HEK293 (cell line): ENCODE measurements at regions not wholly inside any gene's neighbourhood (a gene's known extent, or its start where the extent isn't known, plus 50 kb on each side); places are given as distances from the start of the nearest gene placed in this dataset.

ENCODE experiments used
- BCL6B ChIP-seq: fragments of 450-650 bp; formaldehyde crosslinking; IDR thresholded peaks from 2 replicates; pipeline ENCODE4 v1.5.1; 2017; ENCODE audit warnings: missing biosample characterization, missing genetic modification characterization
- EGR2 ChIP-seq: fragments of 450-650 bp; formaldehyde crosslinking; IDR thresholded peaks from 2 replicates; pipeline ENCODE4 v1.5.1; 2016; ENCODE audit warnings: low read depth, missing biosample characterization, missing genetic modification characterization
- ELK4 ChIP-seq: IDR thresholded peaks from 2 replicates; pipeline ENCODE4 v1.6.1; 2011; ENCODE audit warnings: mild to moderate bottlenecking, low read depth, low read length, borderline replicate concordance
- GLI2 ChIP-seq: fragments of 450-650 bp; formaldehyde crosslinking; IDR thresholded peaks from 2 replicates; pipeline ENCODE4; 2017; ENCODE audit warnings: missing biosample characterization, missing genetic modification characterization, low read depth, borderline replicate concordance
- GLI4 ChIP-seq: fragments of 450-650 bp; formaldehyde crosslinking; IDR thresholded peaks from 2 replicates; pipeline ENCODE4 v1.5.1; 2016; ENCODE audit warnings: missing biosample characterization, missing genetic modification characterization
- MZF1 ChIP-seq: fragments of 450-650 bp; formaldehyde crosslinking; IDR thresholded peaks from 2 replicates; pipeline ENCODE4 v1.5.1; 2017; ENCODE audit warnings: missing biosample characterization, missing genetic modification characterization, borderline replicate concordance
- OVOL3 ChIP-seq: fragments of 450-650 bp; formaldehyde crosslinking; IDR thresholded peaks from 2 replicates; pipeline ENCODE4 v1.5.1; 2016; ENCODE audit warnings: missing biosample characterization, missing genetic modification characterization
- REST ChIP-seq: fragments of 450-650 bp; formaldehyde crosslinking; IDR thresholded peaks from 2 replicates; pipeline ENCODE4 v1.5.1; 2016; ENCODE audit warnings: missing biosample characterization, missing genetic modification characterization
- WT1 ChIP-seq: fragments of 450-650 bp; formaldehyde crosslinking; IDR thresholded peaks from 2 replicates; pipeline ENCODE4 v1.5.1; 2016; ENCODE audit warnings: missing biosample characterization, missing genetic modification characterization
- ZBTB17 ChIP-seq: fragments of 450-650 bp; formaldehyde crosslinking; IDR thresholded peaks from 2 replicates; pipeline ENCODE4 v1.5.1; 2016; ENCODE audit warnings: missing biosample characterization, missing genetic modification characterization
- ZBTB26 ChIP-seq: fragments of 450-650 bp; formaldehyde crosslinking; optimal IDR thresholded peaks from 2 replicates; pipeline ENCODE3; 2016; ENCODE audit warnings: missing biosample characterization, mild to moderate bottlenecking, missing genetic modification characterization
- ZNF214 ChIP-seq: fragments of 450-650 bp; formaldehyde crosslinking; IDR thresholded peaks from 2 replicates; pipeline ENCODE4 v1.5.1; 2017; ENCODE audit warnings: missing biosample characterization, mild to moderate bottlenecking, missing genetic modification characterization, borderline replicate concordance
- ZNF280C ChIP-seq: fragments of 450-650 bp; formaldehyde crosslinking; IDR thresholded peaks from 2 replicates; pipeline ENCODE4 v1.5.1; 2016; ENCODE audit warnings: missing biosample characterization, missing genetic modification characterization
- ZNF280D ChIP-seq: fragments of 450-650 bp; formaldehyde crosslinking; IDR thresholded peaks from 2 replicates; pipeline ENCODE4 v1.5.1; 2016; ENCODE audit warnings: missing biosample characterization, missing genetic modification characterization
- ZNF426 ChIP-seq: fragments of 450-650 bp; formaldehyde crosslinking; IDR thresholded peaks from 2 replicates; pipeline ENCODE4 v1.5.1; 2017; ENCODE audit warnings: missing biosample characterization, missing genetic modification characterization, mild to moderate bottlenecking, inconsistent platforms, moderate library complexity
- ZNF488 ChIP-seq: fragments of 450-650 bp; formaldehyde crosslinking; IDR thresholded peaks from 2 replicates; pipeline ENCODE4 v1.5.1; 2016; ENCODE audit warnings: missing biosample characterization, missing genetic modification characterization
- ZNF555 ChIP-seq: fragments of 450-650 bp; formaldehyde crosslinking; conservative IDR thresholded peaks from 2 replicates; pipeline ENCODE4 v1.5.1; 2017; ENCODE audit warnings: missing biosample characterization, mild to moderate bottlenecking, missing genetic modification characterization, inconsistent platforms
- ZNF692 ChIP-seq: fragments of 450-650 bp; formaldehyde crosslinking; IDR thresholded peaks from 2 replicates; pipeline ENCODE4 v1.5.1; 2016; ENCODE audit warnings: missing biosample characterization, missing genetic modification characterization
- ZNF777 ChIP-seq: fragments of 450-650 bp; formaldehyde crosslinking; IDR thresholded peaks from 2 replicates; pipeline ENCODE4 v1.5.1; 2017; ENCODE audit warnings: missing biosample characterization, missing genetic modification characterization, borderline replicate concordance
- ZNF792 ChIP-seq: fragments of 450-650 bp; formaldehyde crosslinking; IDR thresholded peaks from 2 replicates; pipeline ENCODE4 v1.5.1; 2016; ENCODE audit warnings: missing biosample characterization, missing genetic modification characterization
- ZNF830 ChIP-seq: fragments of 450-650 bp; IDR thresholded peaks from 2 replicates; pipeline ENCODE4 v1.5.0; 2018; ENCODE audit warnings: missing biosample characterization, missing genetic modification characterization, low read depth, mild to moderate bottlenecking, moderate library complexity
- ZSCAN16 ChIP-seq: fragments of 450-650 bp; formaldehyde crosslinking; IDR thresholded peaks from 2 replicates; pipeline ENCODE4 v1.5.1; 2016; ENCODE audit warnings: missing biosample characterization, missing genetic modification characterization
- ZSCAN23 ChIP-seq: fragments of 450-650 bp; formaldehyde crosslinking; IDR thresholded peaks from 2 replicates; pipeline ENCODE4 v1.5.1; 2016; ENCODE audit warnings: missing biosample characterization, missing genetic modification characterization

GRCh38 chr16:85227084-85227945 lies 115.0 kb upstream of the CIBAR2 start (continued):
- TF ChIP-seq ZNF214 (tag by site-specific recombination): no peak
- TF ChIP-seq GLI4 (tag by site-specific recombination): no peak
- TF ChIP-seq GLI2: no peak
- TF ChIP-seq ZSCAN16 (tag by site-specific recombination): peak; percentile 99
- TF ChIP-seq ZNF555 (tag by site-specific recombination): no peak
- TF ChIP-seq BCL6B (tag by site-specific recombination): no peak
- no peak for TF ChIP-seq ZNF426 (tag by site-specific recombination)
- no peak for TF ChIP-seq ZSCAN23 (tag by site-specific recombination)
- TF ChIP-seq ZNF830 (tag by site-specific recombination): no peak
- no peak for TF ChIP-seq ZNF488 (tag by site-specific recombination)
- no peak for TF ChIP-seq ZNF692
- peak; percentile 8 for TF ChIP-seq ZBTB26
- no peak for TF ChIP-seq ZNF777 (tag by site-specific recombination)
- TF ChIP-seq OVOL3: no peak
- no peak for TF ChIP-seq ZNF280D
- no peak for TF ChIP-seq REST (tag by site-specific recombination)
- peak; percentile 73; the same call in 1 of the 2 replicates for TF ChIP-seq WT1 (tag by site-specific recombination)
- no peak for TF ChIP-seq ELK4
- TF ChIP-seq EGR2 (tag by site-specific recombination): no peak
- peak; percentile 78 for TF ChIP-seq ZBTB17
- no peak for TF ChIP-seq ZNF792 (tag by site-specific recombination)
- no peak for TF ChIP-seq ZNF280C (tag by site-specific recombination)
- no peak; the same call in 1 of the 2 replicates for TF ChIP-seq MZF1 (tag by site-specific recombination)
